NB4 (cell line): ENCODE measurements at regions not wholly inside any gene's neighbourhood (a gene's known extent, or its start where the extent isn't known, plus 50 kb on each side); places are given as distances from the start of the nearest gene placed in this dataset.
"Not testable (repeated sequence)": the region's sequence is repeated elsewhere in the genome, so short reads cannot be mapped to it uniquely, and the experiment has no call there.

Experiments used
- DNase-seq: peaks from one replicate; pipeline ENCODE4 v3.0.0; 2010; ENCODE audit warnings: low read depth
- H3K4me3 ChIP-seq: one replicate; pipeline ENCODE4 v1.5.1; 2011; ENCODE audit warnings: mild to moderate bottlenecking, low read depth, low read length, moderate library complexity
- MYC ChIP-seq: IDR thresholded peaks from 2 replicates; pipeline ENCODE4 v1.6.1; 2011; ENCODE audit warnings: low read depth, low read length
- POLR2A ChIP-seq: IDR thresholded peaks from 2 replicates; pipeline ENCODE4 v1.6.1; 2011; ENCODE audit warnings: mild to moderate bottlenecking; ENCODE audit not compliant: insufficient read length; ENCODE audit errors: extremely low read depth
- TF ChIP-seq, protein P1 (sequence below): IDR thresholded peaks from 2 replicates; pipeline ENCODE4 v1.6.1; 2011; ENCODE audit warnings: low read depth, low read length
- TF ChIP-seq, protein P2 (sequence below): IDR thresholded peaks from one replicate; pipeline ENCODE4 v1.5.1; 2012; ENCODE audit warnings: low read depth, low read length

DNA sequence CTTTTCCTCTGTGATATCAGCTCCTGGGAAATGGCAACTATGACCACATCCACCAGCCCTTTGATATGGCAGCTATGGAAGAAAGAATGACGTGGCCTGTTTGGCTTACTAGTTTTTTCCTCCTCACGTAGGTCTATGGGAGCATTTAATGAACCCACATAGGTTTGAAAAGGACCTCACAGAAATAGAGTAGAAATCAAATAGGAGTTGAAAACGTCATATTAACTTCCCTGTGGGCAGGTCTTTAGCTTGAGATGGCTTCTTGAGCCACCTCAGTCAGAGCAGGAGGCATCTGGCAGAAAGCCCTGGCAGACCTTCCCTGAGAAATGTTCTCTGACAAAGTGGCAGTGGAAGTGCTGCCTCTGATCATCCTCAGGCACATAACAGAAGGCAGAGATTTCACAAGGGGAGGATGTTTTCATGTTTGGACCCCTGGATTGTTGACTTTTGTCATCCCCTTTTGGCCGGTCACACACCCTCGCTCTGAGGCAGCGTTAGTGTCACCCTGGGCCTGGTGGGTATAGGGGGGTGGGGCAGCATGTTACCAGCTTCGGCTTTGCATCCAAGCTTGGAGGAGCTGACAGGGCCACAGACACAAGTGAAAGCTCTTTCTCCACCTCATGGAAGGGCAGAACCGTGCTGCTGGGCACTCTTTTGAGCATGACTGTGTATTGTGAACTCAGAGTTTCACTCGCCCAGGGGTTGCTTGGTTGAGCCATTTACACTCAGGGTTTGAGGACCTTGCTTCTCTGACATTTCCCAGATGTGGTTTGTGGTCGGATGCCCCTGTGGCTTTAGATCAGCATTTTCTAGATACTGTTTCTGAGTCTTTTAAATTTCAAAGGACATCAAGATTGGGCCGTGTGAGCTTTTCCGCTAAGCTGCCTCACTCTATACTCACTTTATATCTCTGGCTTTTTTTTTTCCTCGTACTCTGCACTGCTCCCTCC is 184.2 kb downstream of the STK31 start:
- no peak overlapping the region for H3K4me3 ChIP-seq
- TF ChIP-seq, protein P1, sequence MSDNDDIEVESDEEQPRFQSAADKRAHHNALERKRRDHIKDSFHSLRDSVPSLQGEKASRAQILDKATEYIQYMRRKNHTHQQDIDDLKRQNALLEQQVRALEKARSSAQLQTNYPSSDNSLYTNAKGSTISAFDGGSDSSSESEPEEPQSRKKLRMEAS: no peak
- TF ChIP-seq, protein P2, sequence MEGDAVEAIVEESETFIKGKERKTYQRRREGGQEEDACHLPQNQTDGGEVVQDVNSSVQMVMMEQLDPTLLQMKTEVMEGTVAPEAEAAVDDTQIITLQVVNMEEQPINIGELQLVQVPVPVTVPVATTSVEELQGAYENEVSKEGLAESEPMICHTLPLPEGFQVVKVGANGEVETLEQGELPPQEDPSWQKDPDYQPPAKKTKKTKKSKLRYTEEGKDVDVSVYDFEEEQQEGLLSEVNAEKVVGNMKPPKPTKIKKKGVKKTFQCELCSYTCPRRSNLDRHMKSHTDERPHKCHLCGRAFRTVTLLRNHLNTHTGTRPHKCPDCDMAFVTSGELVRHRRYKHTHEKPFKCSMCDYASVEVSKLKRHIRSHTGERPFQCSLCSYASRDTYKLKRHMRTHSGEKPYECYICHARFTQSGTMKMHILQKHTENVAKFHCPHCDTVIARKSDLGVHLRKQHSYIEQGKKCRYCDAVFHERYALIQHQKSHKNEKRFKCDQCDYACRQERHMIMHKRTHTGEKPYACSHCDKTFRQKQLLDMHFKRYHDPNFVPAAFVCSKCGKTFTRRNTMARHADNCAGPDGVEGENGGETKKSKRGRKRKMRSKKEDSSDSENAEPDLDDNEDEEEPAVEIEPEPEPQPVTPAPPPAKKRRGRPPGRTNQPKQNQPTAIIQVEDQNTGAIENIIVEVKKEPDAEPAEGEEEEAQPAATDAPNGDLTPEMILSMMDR: no peak
- TF ChIP-seq MYC (no peak), POLR2A (no peak)
- peak; percentile 80 for DNase-seq

DNA sequence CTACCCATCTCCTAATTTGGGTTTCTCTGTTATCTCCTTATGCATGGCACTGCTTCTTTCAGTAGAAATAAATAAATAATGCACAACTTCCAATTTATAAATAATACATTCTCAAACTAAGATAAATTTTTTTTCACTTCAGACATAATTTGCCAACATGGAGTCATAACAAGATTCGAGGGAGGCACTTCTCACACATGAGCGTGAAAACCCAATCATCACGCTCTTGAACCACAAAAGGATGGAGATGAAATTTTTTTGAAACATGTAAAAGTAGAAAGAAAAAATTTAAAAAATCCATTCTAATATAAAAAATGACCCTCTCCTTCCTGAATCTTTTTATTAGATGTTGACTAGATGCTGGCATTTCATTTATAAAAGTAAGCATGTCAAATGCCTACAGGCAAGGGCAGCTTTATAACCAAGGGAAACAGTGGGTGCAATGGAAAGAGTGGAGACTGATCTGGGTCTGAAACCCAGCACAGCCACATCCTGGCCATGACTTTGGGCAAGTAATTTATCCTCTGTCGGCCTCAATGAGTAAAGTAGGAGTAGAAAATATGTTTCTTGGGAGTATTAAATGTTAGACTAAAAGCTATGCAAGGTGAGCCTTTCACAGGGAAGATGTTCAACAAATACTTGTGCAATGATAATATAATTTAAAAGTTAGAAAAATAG is 185.0 kb downstream of the STK31 start:
- TF ChIP-seq POLR2A (no peak), MYC (no peak)
- TF ChIP-seq, protein P1: no peak
- TF ChIP-seq, protein P2: no peak
- H3K4me3 ChIP-seq: no peak overlapping the region
- no peak for DNase-seq

DNA sequence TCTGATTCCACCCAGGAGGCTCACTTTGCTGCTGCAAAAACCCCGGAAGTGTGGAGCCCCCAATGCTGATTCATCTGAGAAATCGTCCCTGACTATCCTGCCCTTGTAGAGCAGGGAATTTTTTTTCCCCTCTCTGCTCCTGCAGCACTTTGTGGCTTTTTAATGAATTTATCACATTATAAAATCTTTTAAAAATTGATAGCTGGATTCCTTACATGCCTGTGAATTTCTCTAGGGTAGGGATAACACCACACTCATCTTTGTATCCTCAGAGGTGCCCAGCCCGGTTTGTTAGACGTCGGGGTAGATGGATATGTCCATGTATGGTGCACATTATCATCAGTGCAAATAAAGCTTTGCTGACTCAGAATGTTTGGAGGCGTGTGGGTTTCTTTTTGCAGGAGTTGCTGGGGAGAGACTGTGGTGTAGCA is 185.7 kb downstream of the STK31 start:
- H3K4me3 ChIP-seq: no peak overlapping the region
- DNase-seq: no peak
- TF ChIP-seq, protein P2: no peak
- TF ChIP-seq MYC: no peak
- TF ChIP-seq, protein P1: no peak
- TF ChIP-seq POLR2A: no peak

DNA sequence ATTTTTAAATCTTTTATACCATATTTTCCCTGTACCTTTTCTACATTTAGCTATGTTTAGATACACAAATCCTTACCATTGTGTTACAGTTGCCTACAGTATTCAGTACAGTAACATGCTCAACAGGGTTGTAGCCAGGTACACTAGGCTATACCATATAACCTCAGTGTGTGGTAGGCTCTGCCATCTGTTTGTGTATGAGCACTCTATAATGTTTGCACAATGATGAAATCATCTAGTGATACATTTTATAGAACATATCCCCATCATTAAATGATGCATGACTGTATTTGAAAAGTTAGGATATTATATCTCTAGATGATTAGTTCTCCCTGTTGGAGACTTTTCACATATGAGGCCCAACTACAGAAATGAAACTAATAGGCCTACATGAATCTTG is 188.6 kb downstream of the STK31 start:
- no peak overlapping the region for H3K4me3 ChIP-seq
- TF ChIP-seq MYC (no peak), POLR2A (no peak)
- TF ChIP-seq, protein P2: no peak
- TF ChIP-seq, protein P1: no peak
- no peak for DNase-seq

DNA sequence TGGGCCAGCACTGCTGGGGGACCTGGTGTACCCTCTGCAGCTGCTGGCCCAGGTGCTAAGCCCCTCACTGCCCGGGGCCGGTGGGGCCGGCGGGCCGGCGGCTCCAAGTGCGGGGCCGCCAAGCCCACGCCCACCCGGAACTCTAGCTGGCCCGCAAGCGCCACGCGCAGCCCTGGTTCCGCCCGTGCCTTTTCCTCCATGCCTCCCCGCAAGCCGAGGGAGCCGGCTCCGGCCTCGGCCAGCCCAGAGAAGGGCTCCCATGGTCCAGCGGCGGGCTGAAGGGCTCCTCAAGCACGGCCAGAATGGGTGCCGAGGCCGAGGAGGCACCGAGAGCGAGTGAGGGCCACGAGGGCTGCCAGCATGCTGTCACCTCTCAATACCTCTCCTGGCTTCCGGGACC is 194.9 kb downstream of the STK31 start:
- not testable (repeated sequence) for H3K4me3 ChIP-seq, DNase-seq

DNA sequence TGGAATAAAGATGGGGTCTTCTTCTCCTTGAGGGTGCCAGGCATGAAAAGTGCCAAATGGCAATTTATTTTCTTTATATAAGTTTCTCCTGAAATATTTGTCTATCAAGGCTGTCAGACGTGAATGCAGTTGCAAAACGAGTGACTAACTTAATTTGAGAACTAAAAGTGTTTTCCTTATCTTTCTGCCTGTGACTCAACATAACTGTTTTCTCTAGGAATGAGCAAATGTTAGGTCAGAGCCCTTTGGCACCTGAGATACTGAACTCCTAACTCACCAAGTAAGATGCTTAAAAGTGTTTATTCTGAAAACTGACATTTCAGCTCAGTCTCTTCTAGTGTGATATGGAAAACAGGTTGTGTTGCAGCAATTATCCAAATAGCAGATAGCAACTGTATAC is 197.0 kb downstream of the STK31 start:
- H3K4me3 ChIP-seq: no peak overlapping the region
- no peak for DNase-seq
- TF ChIP-seq MYC: no peak
- TF ChIP-seq, protein P2: no peak
- TF ChIP-seq, protein P1: no peak
- no peak for TF ChIP-seq POLR2A
